ENCODE measurements at regions not wholly inside any gene's neighbourhood (a gene's known extent, or its start where the extent isn't known, plus 50 kb on each side); places are given as distances from the start of the nearest gene placed in this dataset.

- WGBS (ENCODE audit: insufficient coverage, low coverage, low lambda C conversion rate, missing lambda C conversion rate) = 49% methylated on average over 5 of the region's 5 CpGs
- DNase-seq (peak; percentile 44 to 68 (median 61)), ATAC-seq (peak; percentile 87 to 99 (median 94))
- Histone ChIP-seq H3K4me1 (no peaks in the 10 kb centered on the region), H3K4me3 (no peak overlapping the region), H3K9me3 (no peaks in the 10 kb centered on the region), H3K36me3 (no peaks in the 10 kb centered on the region), H3K27me3 (no peaks in the 10 kb centered on the region), H3K27ac (no peak overlapping the region)
- TF ChIP-seq POLR2A (IDR thresholded peaks at IDR 0.05) (no peak), CTCF (IDR thresholded peaks at IDR 0.05) (peak; percentile 45 to 65 (median 55))
- intact Hi-C loops (cut with DNase I) = no loop called here
These were observed 480.0 kb downstream of the PMP22 start for GRCh38 chr17:14784997-14785696.

DNA sequence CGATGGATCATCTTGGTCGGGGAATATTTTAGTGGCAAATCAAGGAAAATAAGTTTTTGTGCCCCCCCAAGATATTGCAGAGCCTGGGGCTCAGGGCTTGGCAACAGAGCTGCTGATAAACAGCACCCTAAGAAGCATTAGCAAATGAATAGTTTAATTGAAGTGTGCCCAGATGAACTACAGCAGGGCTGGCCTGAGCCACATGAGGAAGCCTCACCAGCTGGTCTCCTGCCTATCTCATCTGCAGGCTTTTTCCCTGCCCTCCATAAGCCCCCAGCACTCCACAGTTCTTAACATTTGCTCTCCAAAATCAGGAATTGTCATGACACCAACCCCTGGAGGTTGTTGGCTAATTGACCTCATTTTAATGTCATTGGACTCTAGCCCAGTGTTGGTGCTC lies 480.2 kb downstream of the HS3ST3B1 start:
- WGBS (ENCODE audit: insufficient coverage, low coverage, low lambda C conversion rate, missing lambda C conversion rate) = 88% methylated on average over 2 of the region's 2 CpGs

GRCh38 chr17:14780097-14780651 lies 479.3 kb downstream of the HS3ST3B1 start:
- ATAC-seq (no peak), DNase-seq (no peak)
- Histone ChIP-seq H3K36me3 (no peaks in the 10 kb centered on the region), H3K27me3 (no peaks in the 10 kb centered on the region), H3K4me3 (no peak overlapping the region), H3K27ac (no peak overlapping the region), H3K9me3 (no peaks in the 10 kb centered on the region), H3K4me1 (no peaks in the 10 kb centered on the region)
- TF ChIP-seq CTCF (IDR thresholded peaks at IDR 0.05) (no peak), POLR2A (IDR thresholded peaks at IDR 0.05) (no peak)
- intact Hi-C loops (cut with DNase I) = no loop called here
- 81% methylated on average over 10 of the region's 13 CpGs for WGBS (ENCODE audit: insufficient coverage, low coverage, low lambda C conversion rate, missing lambda C conversion rate)

More for the DNA sequence above, 480.2 kb downstream of the HS3ST3B1 start:
- ATAC-seq (no peak), DNase-seq (no peak)
- Histone ChIP-seq H3K27ac (no peak overlapping the region), H3K4me3 (no peak overlapping the region), H3K27me3 (no peaks in the 10 kb centered on the region), H3K9me3 (no peaks in the 10 kb centered on the region), H3K4me1 (no peaks in the 10 kb centered on the region), H3K36me3 (no peaks in the 10 kb centered on the region)
- TF ChIP-seq CTCF (IDR thresholded peaks at IDR 0.05) (no peak), POLR2A (IDR thresholded peaks at IDR 0.05) (no peak)
- intact Hi-C loops (cut with DNase I) = no loop called here

- DNase-seq (no peak), ATAC-seq (no peak)
- Histone ChIP-seq H3K4me1 (no peaks in the 10 kb centered on the region), H3K27me3 (no peaks in the 10 kb centered on the region), H3K4me3 (no peak overlapping the region), H3K36me3 (no peaks in the 10 kb centered on the region), H3K27ac (no peak overlapping the region), H3K9me3 (no peaks in the 10 kb centered on the region)
- intact Hi-C loops (cut with DNase I) = no loop called here
- TF ChIP-seq POLR2A (IDR thresholded peaks at IDR 0.05) (no peak), CTCF (IDR thresholded peaks at IDR 0.05) (no peak)
- WGBS (ENCODE audit: insufficient coverage, low coverage, low lambda C conversion rate, missing lambda C conversion rate) = 77% methylated on average over 5 of the region's 5 CpGs
These were observed 478.4 kb downstream of the HS3ST3B1 start for GRCh38 chr17:14779241-14779640.

All from right lobe of liver (tissue), 6 donors.